Endothelial cell of hepatic sinusoid (primary cell): ENCODE measurements at regions not wholly inside any gene's neighbourhood (a gene's known extent, or its start where the extent isn't known, plus 50 kb on each side); places are given as distances from the start of the nearest gene placed in this dataset.
"Not testable (repeated sequence)": the region's sequence is repeated elsewhere in the genome, so short reads cannot be mapped to it uniquely, and the experiment has no call there.

Source experiments
- in situ Hi-C: cut with HindIII; loops from 2 replicates; pipeline ENCODE4 v1.10.0; 2017; ENCODE audit warnings: low sequenced_read_pairs

DNA sequence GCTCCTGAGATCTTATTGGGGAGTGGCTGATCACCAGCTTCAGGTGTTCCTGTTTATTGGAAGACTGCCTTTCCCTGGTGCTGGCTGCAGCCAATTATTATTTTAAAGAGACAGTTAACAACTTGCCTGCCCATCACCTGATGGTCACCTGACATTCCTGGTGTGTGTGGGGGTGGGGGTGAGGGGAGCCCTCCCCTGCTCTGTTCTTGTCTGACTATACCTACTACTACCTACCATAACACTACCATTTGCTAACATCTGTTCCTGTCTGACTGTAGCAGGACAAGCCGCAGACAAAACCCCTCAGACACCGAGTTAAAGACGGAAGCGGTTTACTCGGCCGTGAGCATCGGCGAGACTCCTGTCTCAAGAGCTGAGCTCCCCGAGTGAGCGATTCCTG, 54.9 kb upstream of the NBPF3 start:
- in situ Hi-C loops = no loop called here

DNA sequence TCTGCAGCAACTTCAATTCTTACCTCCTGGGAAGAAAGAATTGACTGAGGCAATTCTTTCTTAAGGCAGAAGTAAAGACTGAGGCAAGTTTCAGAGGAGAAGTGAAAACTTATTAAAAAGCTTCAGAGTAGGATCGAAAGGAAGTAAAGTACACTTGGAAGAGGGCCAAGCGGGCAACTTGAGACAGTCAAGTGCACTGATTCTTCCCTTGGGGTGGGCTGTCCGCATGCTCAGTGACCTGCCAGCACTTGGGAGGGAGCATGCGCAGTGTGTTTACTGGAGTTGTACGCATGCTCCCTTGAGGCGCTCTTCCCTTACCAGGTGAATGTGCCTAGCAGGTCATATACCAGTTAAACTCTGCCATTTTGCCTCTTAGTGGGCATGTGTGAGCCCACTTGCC, 55.3 kb upstream of the NBPF3 start:
- in situ Hi-C loops = no loop called here

DNA sequence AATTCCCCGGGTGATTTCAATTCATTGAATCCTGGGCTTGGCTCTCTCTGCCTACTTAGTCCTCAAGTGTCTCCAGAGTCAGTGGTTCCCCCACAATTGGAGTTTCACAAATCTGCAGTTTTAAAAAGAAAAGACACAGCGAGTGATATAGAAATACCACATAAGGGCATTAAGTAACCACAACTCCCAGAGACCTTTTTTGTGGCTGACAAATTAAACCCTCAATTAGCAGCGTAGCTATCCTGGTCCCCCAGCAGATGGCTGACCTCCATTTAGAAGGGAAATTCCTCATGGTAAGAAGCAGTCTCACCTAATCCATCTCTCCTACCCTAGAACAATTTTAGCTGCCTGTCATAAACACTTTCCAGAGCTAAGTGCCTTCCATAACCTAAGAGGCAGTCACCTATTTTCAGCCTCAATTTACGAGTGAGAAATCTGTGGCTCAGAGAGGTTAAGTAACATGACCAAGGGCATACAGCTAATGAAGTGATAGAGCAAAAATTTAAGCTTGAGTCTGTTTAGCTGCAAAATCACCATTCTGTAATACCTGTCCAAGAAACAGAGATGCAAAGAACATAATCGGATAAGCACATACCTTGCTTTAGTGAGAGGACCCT, 56.0 kb upstream of the NBPF3 start:
- in situ Hi-C loops = no loop called here

DNA sequence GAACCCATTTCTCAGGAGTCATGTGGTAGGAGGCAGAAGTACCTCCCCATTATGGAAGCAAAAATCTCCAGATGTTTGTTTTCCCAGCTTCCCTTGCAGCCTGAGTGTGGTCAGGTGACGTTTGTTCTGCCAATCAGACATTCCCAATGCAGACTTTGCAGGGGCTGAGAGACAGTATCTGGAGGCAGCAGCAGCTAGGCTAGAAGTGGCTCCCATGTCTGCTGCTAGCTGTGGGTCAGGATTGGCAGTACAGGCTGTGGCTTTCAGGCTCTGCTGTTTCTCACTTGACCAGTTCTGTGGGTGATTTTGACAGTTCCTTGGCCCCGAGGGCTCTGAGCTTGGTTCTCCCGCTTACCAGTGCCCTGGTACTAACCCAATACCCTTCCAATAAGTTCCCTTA, 58.6 kb upstream of the NBPF3 start:
- in situ Hi-C loops = no loop called here

DNA sequence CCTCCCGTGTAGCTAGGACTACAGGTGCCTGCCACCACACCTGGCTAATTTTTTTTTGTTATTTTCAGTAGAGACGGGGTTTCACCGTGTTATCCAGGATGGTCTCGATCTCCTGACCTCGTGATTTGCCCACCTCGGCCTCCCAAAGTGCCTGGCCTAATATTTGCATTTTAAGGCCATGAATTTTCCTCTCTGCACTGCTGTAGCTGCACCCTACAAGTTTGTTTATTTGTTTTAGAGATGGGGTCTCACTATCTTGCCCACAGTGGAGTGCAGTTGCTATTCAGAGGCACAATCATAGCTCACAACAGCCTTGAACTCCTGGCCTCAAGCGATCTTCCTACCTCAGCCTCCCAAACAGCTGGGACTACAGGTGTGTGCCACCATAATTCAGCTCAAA, 59.8 kb upstream of the NBPF3 start:
- in situ Hi-C loops = not testable (repeated sequence)

DNA sequence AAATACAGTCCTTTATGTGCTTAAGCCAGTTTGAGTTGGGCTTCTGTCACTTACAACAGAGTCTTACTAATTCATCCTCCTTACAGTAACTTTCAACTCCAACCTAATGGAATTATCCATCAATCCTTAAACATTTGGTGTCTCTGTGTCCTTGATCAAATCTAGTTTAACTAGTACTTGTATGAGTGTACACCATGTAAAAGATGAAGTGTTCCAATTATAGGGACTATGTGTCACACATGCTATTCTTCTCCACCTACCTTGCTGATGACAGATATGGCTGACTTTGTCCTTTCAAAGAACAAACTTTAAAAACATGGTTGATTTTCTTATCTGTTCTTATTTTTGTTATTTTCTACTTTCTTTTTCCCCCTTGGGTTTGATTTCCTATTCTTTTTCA, 60.4 kb upstream of the NBPF3 start:
- in situ Hi-C loops = loop anchor here (5.0 kb wide), 1 partner anchor 113 kb away; no protein-coding TSS in a partner anchor

DNA sequence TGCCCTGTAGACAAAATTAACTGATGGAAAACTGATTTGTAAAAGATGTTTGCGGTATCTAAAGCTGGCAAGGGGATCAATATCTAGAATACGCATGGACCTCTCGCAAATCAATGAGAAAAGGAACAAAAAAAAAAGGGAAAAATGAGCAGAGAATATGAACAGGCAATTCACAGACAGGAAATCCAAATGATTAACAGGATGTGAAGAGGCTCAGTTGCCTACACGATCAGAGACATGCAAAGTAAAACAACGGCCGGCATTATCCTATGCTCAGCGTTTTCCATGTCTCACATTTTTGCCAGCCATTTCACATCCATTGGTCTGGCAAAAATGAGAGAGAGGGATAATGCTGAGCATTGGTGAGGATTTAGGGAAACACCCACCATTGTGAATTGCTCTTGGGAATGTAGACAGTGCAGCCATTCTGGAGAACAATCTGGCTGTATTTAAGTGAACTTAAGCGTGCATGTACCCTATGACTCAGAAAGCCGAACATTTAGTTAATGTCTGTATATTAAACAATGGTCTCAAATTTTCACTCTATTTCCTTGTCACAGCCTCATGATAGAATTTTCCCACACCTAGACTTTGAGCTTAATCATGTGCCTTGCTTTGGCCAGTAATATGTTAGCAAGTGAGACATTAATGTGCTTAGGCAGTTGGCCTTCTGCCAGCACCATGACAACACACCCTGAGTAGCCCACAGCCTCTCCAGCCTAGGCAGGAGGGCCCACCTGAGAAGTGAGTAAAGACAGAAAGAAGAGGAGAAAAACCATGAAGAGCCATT, 61.0 kb upstream of the NBPF3 start:
- in situ Hi-C loops = loop anchor here (5.0 kb wide), 1 partner anchor 113 kb away; no protein-coding TSS in a partner anchor

DNA sequence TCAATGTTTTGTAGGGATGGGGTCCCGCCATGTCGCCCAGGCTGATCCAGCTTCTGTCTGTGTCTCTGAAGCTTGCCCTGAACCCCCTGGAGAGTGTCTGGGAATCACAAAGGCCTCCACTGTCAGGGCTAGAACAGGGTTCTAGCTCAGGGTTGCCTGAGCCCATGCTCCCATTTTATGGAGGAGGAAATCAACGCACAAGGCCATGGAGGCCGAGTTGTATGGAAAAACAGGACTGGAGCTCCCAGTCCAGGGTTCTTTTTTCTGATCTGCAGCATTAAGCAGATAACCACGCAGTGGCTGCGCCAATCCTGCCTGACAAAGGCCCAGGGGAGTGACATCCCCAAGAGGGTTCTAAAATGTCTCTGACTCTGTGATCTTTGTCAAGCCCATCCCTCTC, 67.6 kb upstream of the NBPF3 start:
- in situ Hi-C loops = loop anchor here (25.0 kb wide), 1 partner anchor 290 kb away; the partner anchor contains the start of gene RAP1GAP

DNA sequence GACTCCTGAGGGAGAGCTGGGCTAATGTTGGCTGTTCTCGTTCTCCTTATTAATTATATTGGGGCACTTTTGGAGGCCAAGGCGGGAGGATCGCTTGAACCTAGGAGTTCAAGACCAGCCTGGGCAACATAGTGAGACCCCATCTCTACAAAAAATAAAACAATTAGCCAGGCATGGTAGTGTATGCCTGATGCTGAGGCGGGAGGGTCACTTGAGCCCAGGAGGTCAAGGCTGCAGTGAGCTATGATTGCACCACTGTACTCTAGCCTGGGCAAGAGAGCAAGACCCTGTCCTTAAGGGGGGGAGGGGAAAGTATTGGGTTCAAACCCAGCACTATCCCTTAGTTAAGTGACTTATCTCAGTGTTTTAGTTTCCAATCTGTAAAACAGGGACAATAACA, 70.0 kb upstream of the NBPF3 start:
- in situ Hi-C loops = loop anchor here (5.0 to 25.0 kb wide), 2 partner anchors 133 to 292 kb away; partner anchors contain the start of gene RAP1GAP

DNA sequence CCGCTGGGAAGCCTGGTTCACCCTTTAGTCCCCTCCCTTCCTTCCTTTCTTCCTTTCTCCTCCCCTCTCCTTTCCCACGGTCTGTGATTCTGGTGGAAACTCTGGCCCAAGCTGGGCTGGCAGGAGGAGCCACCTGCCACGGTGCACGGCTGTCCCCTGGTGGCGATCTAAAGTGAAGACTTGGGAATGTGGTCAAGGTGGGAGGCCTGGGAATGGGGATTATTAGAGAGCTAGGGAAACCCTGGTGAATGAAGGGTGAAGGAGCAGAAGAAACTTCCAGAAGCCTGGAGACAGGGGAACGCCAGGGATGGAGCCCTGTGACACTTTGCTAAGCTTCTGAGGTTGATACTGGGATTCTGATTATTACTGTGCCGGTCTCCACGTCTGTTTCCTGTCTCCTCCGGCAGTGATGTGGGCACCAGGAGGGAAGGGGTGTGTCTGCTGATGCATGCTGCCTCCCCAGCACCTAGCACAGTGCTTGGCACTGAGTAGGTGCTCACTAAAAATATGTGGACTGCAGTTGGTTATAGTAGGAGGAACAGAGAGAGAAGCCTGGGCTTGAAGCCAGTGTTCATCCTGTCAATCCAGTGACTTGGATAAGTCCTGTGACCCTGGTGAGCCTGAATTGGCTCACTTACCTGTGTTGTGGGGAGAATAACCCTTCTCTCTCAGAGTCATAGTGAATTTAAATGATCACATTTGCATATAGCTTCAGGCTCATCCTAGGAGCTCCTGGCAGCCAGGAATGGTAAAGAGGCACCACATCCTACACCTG, 71.2 kb upstream of the NBPF3 start:
- in situ Hi-C loops = loop anchor here (5.0 to 25.0 kb wide), 2 partner anchors 131 to 294 kb away; partner anchors contain the start of gene RAP1GAP

DNA sequence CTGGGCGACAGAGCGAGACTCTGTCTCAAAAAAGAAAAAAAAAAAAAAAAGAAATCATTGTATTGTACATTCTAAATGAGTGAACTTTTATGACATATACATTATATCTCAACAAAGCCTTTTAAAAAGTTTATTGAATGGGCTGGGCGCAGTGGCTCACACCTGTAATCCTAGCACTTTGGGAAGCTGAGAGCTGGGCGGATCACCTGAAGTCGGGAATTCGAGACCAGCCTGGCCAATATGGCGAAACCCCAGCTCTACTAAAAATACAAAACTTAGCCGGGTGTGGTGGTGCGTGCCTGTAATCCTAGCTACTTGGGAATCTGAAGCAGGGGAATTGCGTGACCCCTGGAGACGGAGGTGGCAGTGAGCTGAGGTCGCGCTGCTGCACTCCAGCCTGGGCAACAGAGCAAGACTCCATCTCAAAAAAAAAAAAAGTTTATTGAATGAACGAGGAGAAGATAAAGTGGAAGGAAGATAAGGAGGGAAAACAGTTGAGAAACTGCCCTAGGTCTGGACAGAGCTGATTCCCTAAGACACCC, 71.9 kb upstream of the NBPF3 start:
- in situ Hi-C loops = loop anchor here (5.0 to 25.0 kb wide), 2 partner anchors 131 to 294 kb away; partner anchors contain the start of gene RAP1GAP

DNA sequence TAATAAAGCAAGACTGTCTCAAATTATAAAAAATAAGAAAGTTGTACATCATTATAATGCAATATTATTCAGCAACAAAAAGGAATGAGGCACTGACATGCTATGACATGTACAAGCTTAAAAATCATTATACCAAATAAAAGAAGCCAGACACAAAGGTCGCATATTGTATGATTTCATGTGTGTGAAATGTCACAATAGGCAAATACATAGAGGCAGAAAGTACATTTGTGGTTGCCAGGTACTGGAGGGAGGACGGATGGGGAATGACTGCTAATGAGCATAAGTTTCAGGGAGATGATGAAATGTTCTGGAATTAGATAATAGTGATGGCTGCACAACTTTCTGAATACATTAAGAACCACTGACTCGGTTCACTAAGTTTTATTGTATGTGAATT, 73.6 kb upstream of the NBPF3 start:
- in situ Hi-C loops = loop anchor here (5.0 to 25.0 kb wide), 2 partner anchors 129 to 296 kb away; partner anchors contain the start of gene RAP1GAP

DNA sequence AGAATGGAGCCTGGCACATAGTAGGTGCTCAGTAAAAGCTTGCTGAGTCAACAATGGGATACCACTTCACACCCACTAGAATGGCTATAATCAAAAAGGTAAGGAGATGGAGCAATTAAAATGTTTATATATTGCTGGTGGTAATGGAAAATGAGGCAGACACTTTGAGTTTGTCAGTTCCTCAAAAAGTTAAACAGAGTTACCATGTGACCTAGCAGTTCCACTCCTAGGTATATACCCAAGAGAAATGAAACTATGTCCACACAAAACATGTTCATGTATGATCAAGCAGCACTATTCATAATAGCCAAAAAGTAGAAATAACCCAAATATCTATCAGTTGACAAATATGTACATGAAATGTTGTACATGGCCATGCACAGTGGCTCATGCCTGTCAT, 74.8 kb upstream of the ECE1 start:
- in situ Hi-C loops = loop anchor here (5.0 to 25.0 kb wide), 2 partner anchors 128 to 297 kb away; partner anchors contain the start of gene RAP1GAP

DNA sequence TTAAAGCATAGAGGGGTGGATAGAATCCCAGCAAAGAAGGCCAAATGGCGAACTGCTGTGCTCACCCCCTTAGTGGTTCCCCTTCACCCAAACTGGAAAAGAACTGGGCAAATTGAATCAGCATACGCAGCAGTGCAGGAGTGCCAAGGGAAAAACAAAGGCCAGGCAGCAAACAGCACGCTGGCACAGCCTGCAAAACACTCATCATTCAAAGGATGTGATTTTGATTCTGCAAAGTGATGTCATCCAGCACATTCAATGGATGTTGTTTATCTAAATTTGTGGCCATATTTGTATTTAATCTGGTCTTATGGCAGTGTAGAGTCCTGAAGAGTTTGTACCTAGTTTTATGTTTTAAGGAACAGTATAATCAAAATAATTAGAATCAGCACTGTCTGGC, 71.8 kb upstream of the ECE1 start:
- in situ Hi-C loops = loop anchor here (25.0 kb wide), 1 partner anchor 300 kb away; the partner anchor contains the start of gene RAP1GAP

DNA sequence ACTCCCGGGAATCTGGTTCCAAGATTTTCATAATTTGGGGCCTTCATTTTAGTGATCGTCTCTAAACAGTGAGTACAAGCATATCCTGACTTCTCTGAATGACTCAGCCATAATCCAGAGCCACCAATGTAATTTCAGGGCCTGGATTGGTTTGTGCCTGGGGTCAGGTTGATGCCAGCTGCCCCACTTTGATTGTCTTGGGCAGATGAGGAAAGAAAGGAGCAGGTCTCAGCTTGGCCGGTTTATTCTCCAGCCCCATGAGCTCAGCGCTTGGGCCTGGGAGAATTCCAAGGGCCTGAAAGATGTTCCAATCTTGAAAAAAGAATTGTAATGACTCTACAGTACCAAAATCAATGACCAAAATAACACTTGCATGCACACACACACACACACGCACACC, 71.2 kb upstream of the ECE1 start:
- in situ Hi-C loops = loop anchor here (25.0 kb wide), 1 partner anchor 301 kb away; the partner anchor contains the start of gene RAP1GAP

DNA sequence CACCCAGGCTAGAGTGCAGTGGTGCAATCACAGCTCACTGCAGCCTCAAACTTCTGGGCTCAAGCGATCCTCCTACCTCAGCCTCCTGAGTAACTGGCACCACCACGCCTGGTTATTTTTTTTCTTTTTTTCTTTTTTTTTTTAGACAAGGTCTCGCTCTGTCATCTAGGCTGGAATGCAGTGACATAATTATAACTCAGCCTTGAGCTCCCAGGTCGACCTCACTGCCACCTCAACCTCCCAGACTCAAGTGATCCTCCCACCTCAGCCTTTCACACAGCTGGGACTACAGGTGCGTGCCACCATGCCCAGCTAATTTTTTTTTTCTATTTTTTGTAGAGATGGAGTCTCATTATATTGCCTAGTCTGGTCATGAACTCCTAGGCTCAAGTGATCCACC, 66.9 kb upstream of the ECE1 start:
- in situ Hi-C loops = loop anchor here (25.0 kb wide), 1 partner anchor 305 kb away; the partner anchor contains the start of gene RAP1GAP

DNA sequence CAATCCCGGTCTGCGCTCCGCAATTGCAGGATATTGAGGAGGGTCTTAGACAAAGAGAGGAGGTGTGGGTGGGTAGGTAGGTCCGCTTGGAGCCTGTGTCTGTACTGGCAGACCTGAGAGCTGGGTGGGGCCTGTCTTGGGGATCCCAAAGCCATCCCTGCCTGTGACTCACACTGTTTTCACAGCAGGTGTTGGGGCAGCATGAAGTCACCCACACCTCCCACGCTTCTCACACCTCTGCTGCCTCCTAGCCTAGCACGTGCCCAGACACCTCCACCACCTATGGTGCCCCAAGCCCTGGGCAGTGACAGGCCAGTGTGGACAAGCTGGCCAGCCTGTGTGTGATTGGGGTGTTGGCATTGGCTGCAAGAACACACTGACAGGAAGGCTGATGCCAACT, 65.7 kb upstream of the ECE1 start:
- in situ Hi-C loops = loop anchor here (25.0 kb wide), 1 partner anchor 306 kb away; the partner anchor contains the start of gene RAP1GAP

DNA sequence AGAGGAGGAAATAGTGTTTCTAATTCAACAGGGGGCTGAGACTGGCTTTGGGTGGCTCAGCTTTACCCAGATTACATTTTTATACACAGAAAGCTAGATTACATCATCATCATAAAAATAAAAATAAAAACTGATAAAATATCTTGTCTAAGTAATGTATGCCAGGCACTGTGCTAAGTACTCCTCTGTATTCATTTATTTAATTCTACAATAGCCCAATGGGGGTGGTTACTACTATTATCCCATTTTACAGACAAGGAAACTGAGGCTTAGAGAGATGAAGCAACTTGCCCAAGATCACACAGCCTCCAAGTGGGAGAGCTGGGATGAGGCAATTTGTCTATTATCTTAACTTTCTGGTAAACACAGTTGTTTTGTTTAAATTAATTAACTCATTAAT, 62.3 kb upstream of the ECE1 start:
- in situ Hi-C loops = loop anchor here (25.0 kb wide), 1 partner anchor 310 kb away; the partner anchor contains the start of gene RAP1GAP

DNA sequence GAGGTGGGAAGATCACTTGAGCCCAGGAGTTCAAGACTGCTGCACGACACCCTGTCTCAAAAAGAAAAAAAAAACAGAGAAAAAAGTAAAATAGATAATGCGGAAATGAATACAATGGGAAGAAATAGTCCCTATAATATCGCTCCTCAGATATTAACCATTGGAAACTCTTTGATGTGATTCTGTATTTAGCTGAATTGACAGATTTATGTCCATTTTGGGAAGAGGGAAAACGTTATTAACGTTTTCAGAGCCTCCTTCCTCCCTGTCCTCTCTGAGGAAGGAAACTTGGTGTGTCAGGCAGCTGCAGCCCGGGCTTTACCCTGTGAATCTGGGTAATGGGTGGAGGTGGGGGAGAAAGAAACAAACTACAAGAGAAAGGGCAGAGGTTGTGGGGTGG, 61.6 kb upstream of the ECE1 start:
- in situ Hi-C loops = loop anchor here (25.0 kb wide), 1 partner anchor 310 kb away; the partner anchor contains the start of gene RAP1GAP

DNA sequence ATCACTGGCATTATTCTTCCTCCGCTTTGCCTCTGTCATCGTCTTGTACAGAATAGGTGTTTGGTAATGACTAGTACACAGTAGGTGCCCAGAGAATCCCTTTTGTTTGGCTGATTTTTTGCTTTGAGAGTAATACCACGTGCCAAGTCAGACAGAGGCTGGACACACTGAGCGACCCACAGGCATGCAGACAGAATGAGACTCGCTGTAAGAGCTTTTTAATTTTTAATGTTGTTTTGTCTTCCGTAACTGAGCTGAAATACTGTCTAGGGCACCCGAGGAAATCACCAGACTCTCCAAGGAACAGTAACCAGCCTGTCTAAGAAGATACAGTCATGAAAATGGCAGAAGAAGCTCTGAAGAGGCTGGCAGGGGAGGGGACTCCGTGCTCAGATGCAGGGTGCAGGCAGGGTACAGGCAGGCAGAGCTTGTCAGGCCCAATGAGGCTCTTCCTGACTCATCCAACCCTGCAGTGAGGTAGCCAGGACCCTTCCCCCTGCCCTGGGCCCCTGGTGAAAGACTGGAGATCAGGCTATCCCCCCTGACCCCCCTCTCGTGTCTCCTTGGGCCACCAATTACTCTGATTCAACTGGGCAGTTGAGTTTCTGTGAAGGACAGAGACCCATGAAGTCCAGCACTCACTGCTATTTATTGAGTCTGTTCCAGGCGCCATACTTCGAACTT, 60.1 kb upstream of the ECE1 start:
- in situ Hi-C loops = loop anchor here (25.0 kb wide), 1 partner anchor 312 kb away; the partner anchor contains the start of gene RAP1GAP
